Right lobe of liver (tissue), 6 donors: ENCODE measurements at regions not wholly inside any gene's neighbourhood (a gene's known extent, or its start where the extent isn't known, plus 50 kb on each side); places are given as distances from the start of the nearest gene placed in this dataset.

Experiments used
- ATAC-seq, 4 donors: fragments of 200-7000 bp; cut with Tn5 transposase; one replicate each; pipeline ENCODE4 v1.9.1; 2020; ENCODE audit warnings: mild to moderate bottlenecking in 4 of 4, moderate library complexity in 4 of 4
- DNase-seq, 3 donors: peaks; one replicate each; pipeline ENCODE4 v3.0.0-alpha.2; 2020
- H3K27ac ChIP-seq, 3 donors: fragments of 200-600 bp; one replicate each; pipeline ENCODE4 v1.8.0; 2022
- H3K27me3 ChIP-seq, 2 donors: fragments of 200-600 bp; one replicate each; pipeline ENCODE4 v1.8.0; 2022
- H3K36me3 ChIP-seq, 4 donors: fragments of 200-600 bp; sonication (generic) in 1 of 4; one replicate each; pipeline versions ENCODE4 v1.5.1 to v1.8.0; 2017 to 2022; ENCODE audit warnings: control low read depth in 1 of 4
- H3K4me1 ChIP-seq, 4 donors: fragments of 200-600 bp; sonication (generic) in 1 of 4; one replicate each; pipeline versions ENCODE4 v1.5.1 to v1.8.0; 2017 to 2022; ENCODE audit warnings: control low read depth in 1 of 4
- H3K4me3 ChIP-seq, 3 donors: fragments of 200-600 bp; one replicate each; pipeline ENCODE4 v1.8.0; 2022
- H3K9me3 ChIP-seq, 4 donors: fragments of 200-600 bp; sonication (generic) in 1 of 4; one replicate each; pipeline versions ENCODE4 v1.5.1 to v1.8.0; 2017 to 2022; ENCODE audit warnings: control low read depth in 1 of 4
- CTCF ChIP-seq, 4 donors: fragments of 200-600 bp in 3 of 4; fragments of 450-650 bp in 1 of 4; IDR thresholded peaks; one replicate each; pipeline versions ENCODE4 v1.5.1 to v1.8.0; 2016 to 2022; ENCODE audit warnings: antibody characterized with exemption in 4 of 4, mild to moderate bottlenecking in 2 of 4
- POLR2A ChIP-seq: fragments of 450-650 bp; IDR thresholded peaks from one replicate; pipeline ENCODE4 v1.6.1; 2017; ENCODE audit warnings: antibody characterized with exemption, mild to moderate bottlenecking
- WGBS: methylation state at CpG from one replicate; pipeline ENCODE4 v1.1.6; 2018; ENCODE audit warnings: low coverage, low lambda C conversion rate; ENCODE audit not compliant: insufficient coverage; ENCODE audit errors: missing lambda C conversion rate; 5-methylcytosine and 5-hydroxymethylcytosine counted together
- intact Hi-C, 2 donors: fragments of 100-400 bp; cut with DNase I; formaldehyde crosslinking; loops; one replicate each; pipeline versions ENCODE4 v1.11.2 to v1.14.1; 2022
- donor health status: DM: no; HTN: yes; CAD: no.
- donor health status: DM: no; HTN: no; CAD: no.
- donor health status: DM: no; HTN: no; CAD: no.
- donor health status: DM: no; HTN: yes; CAD: no.
- donor health status: DM: no; HTN: yes; CAD: no.

- Histone ChIP-seq H3K4me1 (no peaks in the 10 kb centered on the region), H3K27me3 (no peaks in the 10 kb centered on the region), H3K27ac (no peak overlapping the region), H3K36me3 (no peaks in the 10 kb centered on the region), H3K9me3 (no peaks in the 10 kb centered on the region), H3K4me3 (no peak overlapping the region)
- ATAC-seq (no peak), DNase-seq (no peak)
- intact Hi-C loops: no loop called here
- WGBS: 33% methylated on average over 9 of the region's 9 CpGs
- TF ChIP-seq POLR2A: no peak
- no peak for TF ChIP-seq CTCF (IDR thresholded peaks at IDR 0.05)
These were observed 195.3 kb upstream of the EPHA4 start for GRCh38 chr2:221767106-221768012.

- 10% methylated on average over 1 of the region's 1 CpG for WGBS
These were observed 190.4 kb upstream of the EPHA4 start for GRCh38 chr2:221762496-221762895.

GRCh38 chr2:221761260-221761659 is 189.2 kb upstream of the EPHA4 start:
- intact Hi-C loops: no loop called here
- H3K27me3 ChIP-seq: no peaks in the 10 kb centered on the region
- no peaks in the 10 kb centered on the region for H3K36me3 ChIP-seq
- no peak overlapping the region for H3K4me3 ChIP-seq
- TF ChIP-seq POLR2A: no peak
- no peak for TF ChIP-seq CTCF (IDR thresholded peaks at IDR 0.05)
- H3K4me1 ChIP-seq: no peaks in the 10 kb centered on the region
- H3K27ac ChIP-seq: no peak overlapping the region
- no peaks in the 10 kb centered on the region for H3K9me3 ChIP-seq
- DNase-seq: no peak
- no peak for ATAC-seq
- WGBS: 73% methylated on average over 2 of the region's 2 CpGs

More at GRCh38 chr2:221762496-221762895, 190.4 kb upstream of the EPHA4 start:
- Histone ChIP-seq H3K4me1 (no peaks in the 10 kb centered on the region), H3K36me3 (no peaks in the 10 kb centered on the region), H3K9me3 (no peaks in the 10 kb centered on the region), H3K4me3 (no peak overlapping the region), H3K27ac (no peak overlapping the region), H3K27me3 (no peaks in the 10 kb centered on the region)
- TF ChIP-seq CTCF (IDR thresholded peaks at IDR 0.05): no peak
- TF ChIP-seq POLR2A: no peak
- intact Hi-C loops: no loop called here
- ATAC-seq (no peak), DNase-seq (no peak)

GRCh38 chr2:221758076-221758475 is 186.0 kb upstream of the EPHA4 start:
- Histone ChIP-seq H3K27ac (no peak overlapping the region), H3K4me1 (no peaks in the 10 kb centered on the region), H3K36me3 (no peaks in the 10 kb centered on the region), H3K4me3 (no peak overlapping the region), H3K9me3 (no peaks in the 10 kb centered on the region), H3K27me3 (no peaks in the 10 kb centered on the region)
- ATAC-seq: no peak
- intact Hi-C loops: no loop called here
- WGBS: 20% methylated on average over 5 of the region's 5 CpGs
- no peak for DNase-seq
- TF ChIP-seq CTCF (IDR thresholded peaks at IDR 0.05): no peak
- no peak for TF ChIP-seq POLR2A
